H9 (cell line): ENCODE measurements at regions not wholly inside any gene's neighbourhood (a gene's known extent, or its start where the extent isn't known, plus 50 kb on each side); places are given as distances from the start of the nearest gene placed in this dataset.

Experiments used
- DNase-seq: peaks from one replicate; pipeline ENCODE4 v3.0.0-alpha.2; 2017
- H2AFZ ChIP-seq: one replicate; pipeline ENCODE4 v1.6.1; 2013; ENCODE audit warnings: mild to moderate bottlenecking, low read length, control low read depth, moderate library complexity
- H2AK5ac ChIP-seq: 2 replicates; pipeline ENCODE4 v1.6.1; 2013; ENCODE audit warnings: low read length, control low read depth, mixed read lengths; ENCODE audit not compliant: insufficient read length
- H2BK120ac ChIP-seq: one replicate; pipeline ENCODE4 v1.6.1; 2013; ENCODE audit warnings: low read depth, mild to moderate bottlenecking, low read length, control low read depth, inconsistent platforms; ENCODE audit not compliant: poor library complexity, severe bottlenecking
- H2BK12ac ChIP-seq: 2 replicates; pipeline ENCODE4 v1.6.1; 2013; ENCODE audit warnings: low read length, control low read depth, mixed read lengths, low read depth; ENCODE audit not compliant: insufficient read length
- H2BK15ac ChIP-seq: 2 replicates; pipeline ENCODE4 v1.6.1; 2013; ENCODE audit warnings: low read depth, low read length, control low read depth
- H2BK20ac ChIP-seq: one replicate; pipeline ENCODE4 v1.6.1; 2013; ENCODE audit warnings: low read depth, mild to moderate bottlenecking, low read length, control low read depth, inconsistent platforms; ENCODE audit not compliant: poor library complexity, severe bottlenecking
- H2BK5ac ChIP-seq: 2 replicates; pipeline ENCODE4 v1.6.1; 2013; ENCODE audit warnings: low read length, control low read depth, mixed read lengths; ENCODE audit not compliant: insufficient read length
- H3K14ac ChIP-seq: 2 replicates; pipeline ENCODE4 v1.6.1; 2013; ENCODE audit warnings: low read length, control low read depth; ENCODE audit not compliant: insufficient read depth
- H3K18ac ChIP-seq: 2 replicates; pipeline ENCODE4 v1.6.1; 2013; ENCODE audit warnings: low read depth, mild to moderate bottlenecking, mixed read lengths, low read length, control low read depth; ENCODE audit not compliant: insufficient read length
- H3K23ac ChIP-seq: 2 replicates; pipeline ENCODE4 v1.6.1; 2013; ENCODE audit warnings: low read length, control low read depth, mixed read lengths, low read depth; ENCODE audit not compliant: insufficient read length
- H3K23me2 ChIP-seq: 2 replicates; pipeline ENCODE4 v1.6.1; 2013; ENCODE audit warnings: low read depth, mild to moderate bottlenecking, mixed read lengths, low read length, control low read depth; ENCODE audit not compliant: insufficient read length, poor library complexity, severe bottlenecking
- H3K27ac ChIP-seq: 2 replicates; pipeline ENCODE4 v1.5.1; 2013; ENCODE audit warnings: low read length, control low read depth, mixed read lengths, low read depth; ENCODE audit not compliant: insufficient read length
- H3K27me3 ChIP-seq: 2 replicates; pipeline ENCODE4 v1.6.1; 2013; ENCODE audit warnings: low read length, control low read depth, inconsistent platforms; ENCODE audit not compliant: insufficient read depth
- H3K4ac ChIP-seq: 2 replicates; pipeline ENCODE4 v1.6.1; 2013; ENCODE audit warnings: low read depth, mild to moderate bottlenecking, control low read depth, inconsistent platforms, low read length, moderate library complexity
- H3K4me1 ChIP-seq: 2 replicates; pipeline ENCODE4 v1.6.1; 2013; ENCODE audit warnings: low read length, control low read depth, inconsistent platforms; ENCODE audit not compliant: insufficient read depth
- H3K4me2 ChIP-seq: 2 replicates; pipeline ENCODE4 v1.6.1; 2013; ENCODE audit warnings: low read length, control low read depth, mixed read lengths; ENCODE audit not compliant: insufficient read length, insufficient read depth
- H3K56ac ChIP-seq: 2 replicates; pipeline ENCODE4 v1.6.1; 2013; ENCODE audit warnings: low read depth, mild to moderate bottlenecking, mixed read lengths, low read length, control low read depth; ENCODE audit not compliant: insufficient read length
- H3K79me1 ChIP-seq: 2 replicates; pipeline ENCODE4 v1.6.1; 2013; ENCODE audit warnings: low read depth, mild to moderate bottlenecking, moderate library complexity, low read length, control low read depth, inconsistent platforms; ENCODE audit not compliant: insufficient read depth, poor library complexity, severe bottlenecking
- H3K79me2 ChIP-seq: 2 replicates; pipeline ENCODE4 v1.6.1; 2013; ENCODE audit warnings: low read length, control low read depth, inconsistent platforms; ENCODE audit not compliant: insufficient read depth
- H3K9ac ChIP-seq: 2 replicates; pipeline ENCODE4 v1.6.1; 2013; ENCODE audit warnings: low read length, control low read depth, mixed read lengths; ENCODE audit not compliant: insufficient read length; ENCODE audit errors: extremely low read depth
- H3K9me3 ChIP-seq: one replicate; pipeline ENCODE4 v1.6.1; 2013; ENCODE audit warnings: low read depth, low read length, inconsistent platforms; ENCODE audit not compliant: control insufficient read depth
- H3T11ph ChIP-seq: one replicate; pipeline ENCODE4 v1.6.1; 2013; ENCODE audit warnings: mild to moderate bottlenecking, low read length, control low read depth, inconsistent platforms
- H4K20me1 ChIP-seq: one replicate; pipeline ENCODE4 v1.6.1; 2013; ENCODE audit not compliant: control insufficient read depth, insufficient read length, insufficient read depth
- H4K5ac ChIP-seq: 2 replicates; pipeline ENCODE4 v1.6.1; 2013; ENCODE audit warnings: low read depth, mild to moderate bottlenecking, mixed read lengths, low read length, control low read depth; ENCODE audit not compliant: insufficient read length
- H4K8ac ChIP-seq: replicated peaks from 2 replicates; pipeline ENCODE4 v1.6.1; 2013; ENCODE audit warnings: low read length, control low read depth, mixed read lengths, low read depth; ENCODE audit not compliant: insufficient read length
- H4K91ac ChIP-seq: 2 replicates; pipeline ENCODE4 v1.6.1; 2013; ENCODE audit warnings: low read depth, mild to moderate bottlenecking, moderate library complexity, mixed read lengths, low read length, control low read depth; ENCODE audit not compliant: insufficient read length
- H3K27ac Mint-ChIP-seq, 3 experiments: 2 replicates in 2 of 3; 3 replicates in 1 of 3; pipeline ENCODE4 v1.8.0; 2020 to 2021; ENCODE audit warnings: mixed read lengths in 3 of 3, mild to moderate bottlenecking in 1 of 3, moderate library complexity in 1 of 3
- H3K27me3 Mint-ChIP-seq: 2 replicates; pipeline ENCODE4 v1.8.0; 2021; ENCODE audit warnings: low read depth, mild to moderate bottlenecking, moderate library complexity, mixed read lengths
- H3K36me3 Mint-ChIP-seq, 3 experiments: 2 replicates in 2 of 3; 3 replicates in 1 of 3; pipeline ENCODE4 v1.8.0; 2020 to 2021; ENCODE audit warnings: low read depth in 3 of 3, mixed read lengths in 3 of 3; ENCODE audit not compliant: insufficient read depth in 1 of 3
- H3K4me1 Mint-ChIP-seq, 2 experiments: 2 replicates each; pipeline ENCODE4 v1.8.0; 2020; ENCODE audit warnings: mixed read lengths in 2 of 2
- H3K4me3 Mint-ChIP-seq, 2 experiments: 2 replicates in 1 of 2; 3 replicates in 1 of 2; pipeline ENCODE4 v1.8.0; 2020 to 2021; ENCODE audit warnings: mild to moderate bottlenecking in 2 of 2, mixed read lengths in 2 of 2, moderate library complexity in 1 of 2
- H3K9me3 Mint-ChIP-seq, 2 experiments: 2 replicates in 1 of 2; 3 replicates in 1 of 2; pipeline ENCODE4 v1.8.0; 2020; ENCODE audit warnings: mild to moderate bottlenecking in 2 of 2, mixed read lengths in 2 of 2, moderate library complexity in 1 of 2
- WGBS: extraction: QIAGEN DNeasy Blood & Tissue Kit; methylation state at CpG from one replicate; pipeline ENCODE4 v1.1.7; 2013; ENCODE audit warnings: missing lambda C conversion rate, low lambda C conversion rate, mixed read lengths; ENCODE audit not compliant: insufficient read length; ENCODE audit errors: extremely low coverage; 5-methylcytosine and 5-hydroxymethylcytosine counted together
- TF ChIP-seq, protein P1 (sequence below): fragments of 200-600 bp; sonication (generic); conservative IDR thresholded peaks from 3 replicates; pipeline ENCODE4 v1.8.0; 2021; ENCODE audit warnings: antibody characterized with exemption, mild to moderate bottlenecking

DNA sequence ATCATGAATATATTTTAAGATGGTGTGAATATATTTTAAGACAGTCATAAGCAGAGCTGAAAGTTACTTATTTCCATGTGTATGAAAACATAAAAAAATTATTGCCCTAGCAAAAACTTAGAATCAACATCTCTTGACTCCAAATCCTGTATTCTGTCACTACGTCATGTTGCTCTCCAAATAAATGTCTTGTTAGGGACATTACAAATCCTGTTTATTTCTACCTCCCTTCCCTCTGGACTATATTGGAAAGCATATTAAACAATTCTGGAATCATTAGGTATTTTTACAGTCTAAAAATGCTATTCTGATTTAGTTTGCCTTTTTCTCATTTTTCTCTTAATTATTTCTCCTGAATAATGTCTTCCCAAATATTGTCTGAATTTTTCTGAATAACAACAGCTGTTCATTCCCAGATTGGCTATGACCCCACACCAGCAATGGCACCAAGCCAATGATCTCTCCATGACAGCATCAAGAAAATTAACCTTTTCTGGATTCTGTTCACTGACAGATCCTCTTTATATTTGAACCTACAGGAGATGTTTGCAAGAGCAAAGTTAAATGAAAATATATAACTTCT lies 523.1 kb downstream of the IQCM start:
- no peaks in the 10 kb centered on the region for H3K23me2 ChIP-seq
- Mint-ChIP-seq H3K27me3 (no peaks in the 10 kb centered on the region), H3K4me1 (0 out of 4 replicates have a peak, but pooled peaks cover 0 to 4% of the 10 kb centered on the region in 2 experiments), H3K36me3 (no peaks in the 10 kb centered on the region), H3K27ac (no peak overlapping the region), H3K9me3 (peaks cover 0 to 2% of the 10 kb centered on the region in 2 experiments; a peak in 1 of 5 replicates), H3K4me3 (no peak overlapping the region)
- H3K27ac ChIP-seq, result no peak overlapping the region
- no peak overlapping the region for H3K23ac ChIP-seq
- no peak overlapping the region for H3K4me2 ChIP-seq
- H2BK20ac ChIP-seq, result no peak overlapping the region
- WGBS, result no CpG with 5 or more reads among the region's 1 CpG
- H3K4me1 ChIP-seq, result no peaks in the 10 kb centered on the region
- no peaks in the 10 kb centered on the region for H4K20me1 ChIP-seq
- no peak overlapping the region for H4K91ac ChIP-seq
- no peaks in the 10 kb centered on the region for H3K9me3 ChIP-seq
- H2BK12ac ChIP-seq, result no peak overlapping the region
- no peaks in the 10 kb centered on the region for H3K79me2 ChIP-seq
- H2BK5ac ChIP-seq, result no peak overlapping the region
- no peak overlapping the region for H2BK120ac ChIP-seq
- no peak overlapping the region for H2AFZ ChIP-seq
- H3K14ac ChIP-seq, result no peak overlapping the region
- H4K5ac ChIP-seq, result no peak overlapping the region
- H3K18ac ChIP-seq, result no peak overlapping the region
- H3K79me1 ChIP-seq, result no peaks in the 10 kb centered on the region
- TF ChIP-seq, protein P1, sequence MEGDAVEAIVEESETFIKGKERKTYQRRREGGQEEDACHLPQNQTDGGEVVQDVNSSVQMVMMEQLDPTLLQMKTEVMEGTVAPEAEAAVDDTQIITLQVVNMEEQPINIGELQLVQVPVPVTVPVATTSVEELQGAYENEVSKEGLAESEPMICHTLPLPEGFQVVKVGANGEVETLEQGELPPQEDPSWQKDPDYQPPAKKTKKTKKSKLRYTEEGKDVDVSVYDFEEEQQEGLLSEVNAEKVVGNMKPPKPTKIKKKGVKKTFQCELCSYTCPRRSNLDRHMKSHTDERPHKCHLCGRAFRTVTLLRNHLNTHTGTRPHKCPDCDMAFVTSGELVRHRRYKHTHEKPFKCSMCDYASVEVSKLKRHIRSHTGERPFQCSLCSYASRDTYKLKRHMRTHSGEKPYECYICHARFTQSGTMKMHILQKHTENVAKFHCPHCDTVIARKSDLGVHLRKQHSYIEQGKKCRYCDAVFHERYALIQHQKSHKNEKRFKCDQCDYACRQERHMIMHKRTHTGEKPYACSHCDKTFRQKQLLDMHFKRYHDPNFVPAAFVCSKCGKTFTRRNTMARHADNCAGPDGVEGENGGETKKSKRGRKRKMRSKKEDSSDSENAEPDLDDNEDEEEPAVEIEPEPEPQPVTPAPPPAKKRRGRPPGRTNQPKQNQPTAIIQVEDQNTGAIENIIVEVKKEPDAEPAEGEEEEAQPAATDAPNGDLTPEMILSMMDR, result no peak
- no peak overlapping the region for H3K56ac ChIP-seq
- H3T11ph ChIP-seq, result no peak overlapping the region
- H3K27me3 ChIP-seq, result no peaks in the 10 kb centered on the region
- no peak overlapping the region for H3K9ac ChIP-seq
- DNase-seq, result no peak
- H2AK5ac ChIP-seq, result no peak overlapping the region
- no peak overlapping the region for H3K4ac ChIP-seq
- no peak overlapping the region for H4K8ac ChIP-seq
- no peak overlapping the region for H2BK15ac ChIP-seq
